HG02970 (cell line): ENCODE measurements at regions not wholly inside any gene's neighbourhood (a gene's known extent, or its start where the extent isn't known, plus 50 kb on each side); places are given as distances from the start of the nearest gene placed in this dataset.

Source experiments
- ATAC-seq: cut with Tn5 transposase; IDR thresholded peaks from one replicate; pipeline ENCODE4 v1.9.1; 2021; ENCODE audit warnings: mild to moderate bottlenecking, moderate library complexity, moderate number of reproducible peaks; ENCODE audit not compliant: unreplicated experiment, low FRiP score

DNA sequence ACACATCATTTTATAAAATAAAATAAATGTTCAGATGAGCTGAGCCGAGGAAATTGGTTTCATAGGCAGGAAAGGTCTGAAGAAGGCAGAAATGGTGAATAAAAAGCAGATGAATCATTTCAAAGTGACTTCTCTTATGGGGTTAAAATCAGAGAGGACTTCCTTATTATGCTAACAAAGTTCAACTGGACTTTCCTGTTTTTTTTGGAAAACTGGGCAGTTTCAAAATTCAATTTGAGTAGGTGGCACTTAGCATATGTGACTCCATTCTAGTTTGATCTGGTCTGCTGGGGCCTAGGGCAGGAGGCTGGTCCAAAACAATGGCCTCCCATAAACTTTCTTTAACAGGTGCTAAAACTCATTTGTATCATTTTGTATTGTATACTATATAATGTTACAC lies 1794.9 kb upstream of the TENM3 start:
- ATAC-seq = no peak

DNA sequence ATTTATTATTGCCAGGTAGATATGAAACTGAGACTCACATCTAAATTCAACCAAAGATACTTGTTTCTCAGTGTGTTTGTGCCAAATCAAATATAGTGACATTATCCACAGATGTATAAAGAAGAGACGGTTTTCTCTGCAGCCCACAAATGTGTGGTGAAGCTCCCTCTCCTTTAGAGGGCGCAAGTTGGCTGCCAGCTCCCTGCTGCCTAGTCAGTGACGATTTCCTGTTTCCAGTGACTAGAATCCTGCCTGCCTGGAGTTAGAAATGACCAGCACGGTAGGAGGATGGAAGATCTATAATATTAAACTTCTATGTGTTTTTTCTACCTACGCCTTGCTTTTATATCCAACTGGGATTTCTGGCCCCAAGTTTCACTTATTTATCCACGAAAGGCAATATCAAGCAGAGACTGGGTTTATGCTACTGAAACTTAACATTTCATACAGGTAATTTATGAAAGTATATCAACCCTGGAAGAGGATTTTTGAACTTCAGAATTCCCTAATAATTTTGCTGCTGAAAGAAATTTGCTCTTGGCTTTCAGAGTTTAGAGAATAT lies 1793.7 kb upstream of the TENM3 start:
- ATAC-seq = peak; percentile 88

- no peak for ATAC-seq
Measured at GRCh38 chr4:180455226-180455625, 1788.0 kb upstream of the TENM3 start.

GRCh38 chr4:180456928-180457327 lies 1786.3 kb upstream of the TENM3 start:
- no peak for ATAC-seq

- no peak for ATAC-seq
Measured at GRCh38 chr4:180462116-180462515, 1781.1 kb upstream of the TENM3 start.

DNA sequence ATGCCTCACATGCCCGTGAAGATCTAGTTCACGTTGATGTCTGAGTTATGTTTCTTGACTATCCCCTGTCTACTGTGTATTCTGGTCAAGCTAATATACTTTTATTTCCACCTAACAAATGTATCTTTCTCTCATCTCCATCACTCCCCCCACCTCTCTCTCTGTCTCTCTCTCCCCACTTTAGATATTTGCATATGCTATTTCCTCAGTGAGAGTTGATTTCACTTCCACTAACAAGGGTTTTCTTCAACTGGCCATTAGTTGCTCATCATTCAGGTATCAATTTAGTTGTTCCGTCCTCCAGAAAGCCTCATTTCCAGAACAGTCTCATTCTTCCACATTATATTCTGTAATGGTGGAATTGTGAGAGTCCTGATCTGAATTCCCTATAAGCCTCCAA lies 1777.8 kb upstream of the TENM3 start:
- no peak for ATAC-seq

DNA sequence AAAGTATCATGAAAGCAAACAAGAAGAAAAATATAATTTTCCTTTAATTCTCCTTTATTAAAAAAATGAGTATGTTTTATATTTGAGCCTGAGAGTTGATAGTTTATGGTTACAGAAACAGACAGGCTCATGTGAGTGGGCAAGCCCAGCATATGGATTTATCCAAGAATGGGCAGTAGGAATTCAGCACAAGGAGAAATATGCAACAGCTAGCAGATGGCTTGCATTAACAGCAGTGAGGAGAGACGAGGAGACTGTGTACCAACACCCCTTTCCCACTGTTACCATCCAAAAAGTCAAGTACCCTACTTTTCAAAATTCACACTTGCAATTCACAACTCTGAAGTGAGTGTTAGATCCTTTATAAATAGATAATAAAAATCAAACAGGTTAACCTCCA lies 1760.2 kb upstream of the TENM3 start:
- ATAC-seq = no peak

DNA sequence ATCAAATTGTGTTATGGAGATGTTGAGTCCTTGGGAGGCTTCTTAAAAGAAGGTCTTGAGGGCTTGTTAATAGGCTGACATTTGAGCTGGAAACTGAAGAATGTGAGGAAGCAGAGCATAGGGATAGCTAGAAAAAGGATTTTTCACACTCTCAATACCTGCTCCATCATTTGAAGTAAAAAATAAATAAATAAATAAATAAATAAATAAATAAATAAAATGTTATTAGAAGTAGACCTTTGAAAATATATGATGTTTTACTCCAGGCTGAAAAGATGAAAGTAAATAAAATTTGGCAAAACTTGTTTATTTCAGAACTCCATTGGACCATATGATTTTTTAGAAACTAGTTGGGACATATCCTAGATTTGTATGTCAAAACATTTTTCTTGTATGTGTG lies 1757.8 kb upstream of the TENM3 start:
- ATAC-seq = no peak

GRCh38 chr4:180486342-180486741 lies 1756.9 kb upstream of the TENM3 start:
- no peak for ATAC-seq

DNA sequence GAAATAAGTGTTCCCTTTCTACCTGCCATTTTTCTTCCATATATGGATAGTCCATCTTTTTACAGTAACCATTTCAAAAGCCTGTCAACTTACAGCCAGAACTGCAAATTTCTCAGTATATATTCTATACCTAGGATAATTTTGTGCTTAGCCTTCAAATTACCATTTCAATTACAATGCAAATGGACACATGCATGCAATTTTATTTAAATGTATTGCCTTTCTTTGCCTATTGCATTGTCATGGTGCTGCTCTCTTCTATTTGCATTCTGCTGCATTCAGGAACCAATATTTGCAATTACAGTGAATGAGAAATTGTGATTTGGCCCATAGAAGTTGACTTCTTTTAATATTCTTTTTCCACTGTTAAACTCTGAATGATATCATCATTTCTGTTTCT lies 1753.4 kb upstream of the TENM3 start:
- no peak for ATAC-seq

DNA sequence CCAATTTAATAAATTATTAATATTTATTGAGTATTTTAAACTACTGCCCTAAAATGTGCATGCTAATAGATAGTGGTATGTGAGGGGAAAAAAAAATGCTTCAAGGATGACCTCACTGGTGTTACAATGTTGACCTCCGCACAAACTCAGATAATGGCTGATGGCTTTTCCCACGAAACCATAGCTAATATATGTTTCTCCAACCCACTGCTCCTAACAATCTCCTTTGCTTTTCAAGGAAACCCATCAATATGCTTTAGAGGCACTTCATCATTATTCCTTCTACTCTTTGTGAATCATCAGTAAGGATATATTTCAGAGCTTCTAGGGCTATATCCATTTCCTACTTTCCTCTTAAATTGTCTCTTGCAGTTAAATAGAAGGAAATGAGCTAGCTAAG lies 1752.0 kb upstream of the TENM3 start:
- ATAC-seq = no peak

DNA sequence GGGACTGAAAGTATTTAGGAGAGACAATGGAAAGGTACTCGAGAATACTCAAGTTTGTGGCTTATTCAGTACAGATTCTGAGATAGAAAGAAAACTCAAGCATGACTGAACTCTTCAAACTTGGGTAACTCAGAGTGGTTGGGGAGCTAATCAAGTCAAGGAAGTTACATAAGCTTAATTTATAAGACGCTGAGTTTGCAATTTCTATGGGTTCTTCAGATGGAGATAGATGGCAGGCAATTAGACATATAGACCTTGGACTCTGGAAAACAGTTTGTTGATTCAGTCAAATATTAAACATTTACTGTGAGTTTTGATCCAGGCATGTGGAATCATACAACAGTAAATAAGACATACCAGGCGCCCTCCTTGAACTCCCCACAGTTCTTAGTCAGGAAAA lies 1749.9 kb upstream of the TENM3 start:
- ATAC-seq = no peak

DNA sequence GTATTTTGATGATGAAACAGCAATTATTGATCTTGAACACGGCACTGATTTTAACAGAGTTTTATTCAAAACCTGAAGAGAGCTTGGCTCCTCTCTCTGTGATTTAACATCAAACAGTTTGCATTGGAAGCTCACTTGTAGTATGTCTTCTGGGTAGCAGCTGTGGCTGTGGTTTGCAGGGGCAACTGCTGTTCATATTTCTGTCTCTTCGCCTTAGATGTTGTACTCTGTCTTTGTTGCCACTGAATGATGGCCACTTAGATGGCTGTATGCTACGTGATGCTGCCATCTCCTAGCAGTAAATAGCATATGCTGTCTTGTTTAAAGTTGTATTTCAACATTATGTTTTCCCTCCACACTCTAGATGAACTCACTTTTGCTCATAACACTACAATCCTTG lies 1743.0 kb upstream of the TENM3 start:
- no peak for ATAC-seq

- ATAC-seq = no peak
Measured at GRCh38 chr4:180512801-180513475, 1730.3 kb upstream of the TENM3 start.

- ATAC-seq = no peak
Measured at GRCh38 chr4:180518906-180519305, 1724.3 kb upstream of the TENM3 start.

DNA sequence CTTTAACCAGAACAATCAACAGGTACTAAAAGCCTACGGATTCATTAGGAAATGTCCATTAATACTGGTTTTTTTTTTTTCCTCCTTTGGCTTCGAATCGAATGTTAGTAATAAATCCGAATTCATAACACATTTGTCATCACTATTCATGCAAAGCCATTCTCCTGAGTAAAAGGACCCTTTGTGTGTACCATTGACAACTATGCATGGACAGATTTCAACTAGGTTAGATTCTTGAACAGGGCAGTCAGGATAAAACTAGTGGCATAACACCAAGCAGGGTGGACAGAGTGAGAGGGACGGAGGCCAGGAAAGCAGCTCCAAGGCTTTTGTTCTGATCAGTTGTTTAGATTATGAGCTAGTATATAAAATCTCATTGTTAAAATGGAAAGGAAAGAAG lies 1722.0 kb upstream of the TENM3 start:
- no peak for ATAC-seq

- no peak for ATAC-seq
Measured at GRCh38 chr4:180525523-180526077, 1717.6 kb upstream of the TENM3 start.

GRCh38 chr4:180528003-180528402 lies 1715.2 kb upstream of the TENM3 start:
- ATAC-seq = no peak

DNA sequence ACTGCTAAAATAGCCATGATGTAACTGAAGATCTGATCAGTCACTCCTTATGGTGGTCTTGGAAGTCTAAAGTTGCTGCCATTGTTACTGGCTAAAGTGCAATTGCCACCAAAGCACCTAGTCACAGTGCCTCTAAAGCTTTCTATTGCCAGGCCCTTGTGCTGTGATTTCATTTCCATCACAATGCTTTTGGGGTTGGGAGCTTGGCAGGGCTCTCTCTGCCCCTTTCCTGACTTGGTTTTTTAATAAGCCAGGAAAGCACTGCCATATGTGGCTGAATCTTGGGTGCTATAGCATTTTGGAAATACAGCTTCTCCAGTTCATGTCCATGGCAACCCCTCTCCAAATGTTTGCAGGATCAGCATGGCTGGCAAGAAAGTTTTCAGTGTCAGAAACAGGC lies 1712.4 kb upstream of the TENM3 start:
- no peak for ATAC-seq

- no peak for ATAC-seq
Measured at GRCh38 chr4:180532691-180533090, 1710.5 kb upstream of the TENM3 start.

DNA sequence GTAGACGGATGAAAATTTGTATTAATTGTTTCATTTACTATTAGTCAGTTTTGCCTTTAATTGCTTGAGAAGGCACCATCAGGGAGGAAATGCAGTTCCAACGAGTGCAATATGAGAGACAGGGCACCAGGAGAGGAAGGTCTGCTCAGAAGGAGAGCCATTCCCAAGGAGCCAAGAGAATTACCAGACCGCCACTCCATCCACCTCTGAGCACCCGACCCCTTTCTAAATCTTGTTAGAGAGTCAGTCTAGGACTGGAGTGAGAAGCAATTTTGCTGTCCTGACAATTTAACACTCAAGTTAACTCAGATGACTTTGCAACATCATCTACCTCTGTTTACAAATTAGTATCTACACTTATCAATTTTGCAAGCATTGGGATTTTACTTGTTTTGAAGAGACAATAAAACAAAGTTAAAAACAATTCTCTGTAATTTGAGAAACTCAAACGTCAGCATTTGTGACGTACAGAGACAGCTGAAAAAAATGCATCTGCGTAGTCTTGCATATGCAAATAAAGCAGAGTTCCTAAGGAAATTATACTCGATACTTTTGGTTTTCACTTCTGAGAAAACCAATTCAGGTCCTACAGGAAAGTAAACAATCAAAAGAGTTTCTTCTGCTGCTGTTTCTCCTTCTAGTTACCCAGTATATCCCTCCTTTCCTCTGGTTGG lies 1704.7 kb upstream of the TENM3 start:
- ATAC-seq = no peak

- peak; percentile 76 for ATAC-seq
Measured at GRCh38 chr4:180539284-180539683, 1703.9 kb upstream of the TENM3 start.
